GM21619 (cell line): ENCODE measurements at regions not wholly inside any gene's neighbourhood (a gene's known extent, or its start where the extent isn't known, plus 50 kb on each side); places are given as distances from the start of the nearest gene placed in this dataset.
A peak's percentile ranks its signal among the peaks of the same experiment; 100 is the strongest.

Experiments
- ATAC-seq: cut with Tn5 transposase; IDR thresholded peaks from one replicate; pipeline ENCODE4 v1.9.1; 2021; ENCODE audit not compliant: unreplicated experiment

DNA sequence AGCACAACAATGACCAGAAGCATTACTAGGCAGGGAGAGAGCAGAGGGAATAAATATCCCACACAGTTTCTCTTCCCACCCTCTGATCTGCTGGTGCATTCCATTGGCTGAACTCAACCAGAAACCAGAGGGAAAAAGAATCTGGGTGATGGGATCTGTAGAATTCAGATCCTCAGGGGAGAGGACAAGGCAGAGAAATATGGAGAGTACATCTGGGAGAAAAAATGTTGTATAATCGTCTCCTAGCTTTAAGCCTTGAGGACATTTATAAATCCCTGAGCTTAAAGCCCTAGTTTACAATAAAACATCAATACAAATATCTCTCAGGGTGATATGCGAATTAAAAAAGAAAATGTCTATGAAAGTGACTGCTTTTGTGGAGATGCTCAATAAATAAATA lies 368.1 kb upstream of the MAD2L1 start:
- ATAC-seq: no peak

GRCh38 chr4:120432301-120432860 lies 365.7 kb upstream of the MAD2L1 start:
- ATAC-seq: no peak

DNA sequence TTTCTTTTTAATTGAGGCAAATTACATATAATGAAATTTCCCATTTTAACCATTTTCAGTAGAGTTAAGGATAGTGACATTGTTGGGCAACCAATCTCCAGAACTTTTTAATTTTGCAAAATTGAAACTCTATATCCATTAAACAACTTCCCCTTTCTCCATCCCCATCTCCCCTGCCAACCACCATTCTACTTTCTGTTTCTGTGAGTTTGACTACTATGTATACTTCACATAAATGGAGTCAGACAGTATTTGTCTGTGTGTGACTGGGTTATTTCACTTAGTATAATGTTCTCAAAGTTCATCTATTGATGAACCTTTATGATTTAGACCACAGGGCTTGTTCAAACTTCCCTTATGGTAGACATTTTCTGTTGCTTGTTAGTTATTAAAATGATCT lies 364.5 kb upstream of the MAD2L1 start:
- ATAC-seq: no peak

DNA sequence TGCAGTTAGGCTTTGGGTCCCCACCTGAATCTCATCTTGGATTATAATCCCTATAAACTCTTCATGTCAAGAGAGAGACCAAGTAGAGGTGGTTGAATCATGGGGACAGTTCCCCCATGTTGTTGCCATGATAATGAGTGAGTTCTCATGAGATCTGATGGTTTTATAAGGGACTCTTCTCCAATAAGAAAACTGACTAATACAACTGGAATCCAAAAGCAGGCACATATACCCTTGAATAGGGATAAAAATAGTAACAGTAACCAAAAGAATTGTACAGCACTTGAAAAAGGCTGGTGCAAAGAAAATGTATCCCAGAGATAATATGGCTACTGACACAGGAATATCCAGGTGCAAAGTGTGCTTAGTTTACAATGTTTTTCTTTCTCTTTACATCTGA lies 351.5 kb upstream of the MAD2L1 start:
- no peak for ATAC-seq

- ATAC-seq: no peak
Observed at GRCh38 chr4:120415896-120416295, 349.2 kb upstream of the MAD2L1 start.

DNA sequence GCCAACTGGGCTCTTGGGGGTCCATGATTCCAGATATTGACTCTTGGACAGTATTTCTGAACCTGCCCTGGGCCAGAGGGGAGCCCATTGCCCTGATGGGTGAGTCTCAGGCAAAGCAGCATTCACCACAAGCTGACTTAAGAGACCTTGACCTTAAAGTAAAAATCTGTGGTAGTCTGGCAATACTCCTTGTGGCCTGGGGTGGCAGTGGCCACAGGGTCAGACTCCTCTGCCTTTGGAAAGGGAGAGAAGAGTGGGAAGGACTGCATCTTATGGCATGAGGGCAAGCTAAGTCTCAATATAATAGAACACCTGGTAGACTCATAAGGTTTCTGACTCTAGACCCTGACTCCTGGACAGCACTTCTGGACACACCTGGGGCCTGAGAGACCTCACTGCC lies 340.3 kb upstream of the MAD2L1 start:
- no peak for ATAC-seq

GRCh38 chr4:120403296-120403695 lies 336.6 kb upstream of the MAD2L1 start:
- ATAC-seq: no peak

- no peak for ATAC-seq
Observed at GRCh38 chr4:120400441-120400840, 333.8 kb upstream of the MAD2L1 start.

GRCh38 chr4:120399826-120400225 lies 333.2 kb upstream of the MAD2L1 start:
- ATAC-seq: no peak

- ATAC-seq: no peak
Observed at GRCh38 chr4:120395746-120396145, 329.1 kb upstream of the MAD2L1 start.

DNA sequence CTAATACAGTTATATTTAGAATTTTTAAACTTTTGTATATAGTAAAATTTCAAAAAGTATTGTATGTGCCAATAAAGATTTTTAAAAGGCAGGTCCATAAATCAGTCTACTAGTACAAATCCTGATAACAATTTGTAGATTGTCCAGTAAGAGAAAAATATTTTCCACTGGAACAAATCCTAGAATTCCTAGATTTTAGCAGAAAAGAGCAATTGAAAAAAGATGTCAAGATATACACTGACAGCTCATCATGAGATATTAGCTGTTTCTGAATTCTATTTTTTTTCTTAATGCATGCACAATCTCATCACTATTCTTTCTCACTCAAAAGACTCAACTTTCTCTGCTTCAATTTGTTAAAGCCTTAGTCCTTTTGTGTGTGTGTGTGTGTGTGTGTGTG lies 289.2 kb upstream of the MAD2L1 start:
- no peak for ATAC-seq

- no peak for ATAC-seq
Observed at GRCh38 chr4:120354381-120354780, 287.7 kb upstream of the MAD2L1 start.

GRCh38 chr4:120353235-120353634 lies 286.6 kb upstream of the MAD2L1 start:
- ATAC-seq: no peak

- ATAC-seq: no peak
Observed at GRCh38 chr4:120352739-120353138, 286.1 kb upstream of the MAD2L1 start.

- no peak for ATAC-seq
Observed at GRCh38 chr4:120348948-120349347, 282.3 kb upstream of the MAD2L1 start.

DNA sequence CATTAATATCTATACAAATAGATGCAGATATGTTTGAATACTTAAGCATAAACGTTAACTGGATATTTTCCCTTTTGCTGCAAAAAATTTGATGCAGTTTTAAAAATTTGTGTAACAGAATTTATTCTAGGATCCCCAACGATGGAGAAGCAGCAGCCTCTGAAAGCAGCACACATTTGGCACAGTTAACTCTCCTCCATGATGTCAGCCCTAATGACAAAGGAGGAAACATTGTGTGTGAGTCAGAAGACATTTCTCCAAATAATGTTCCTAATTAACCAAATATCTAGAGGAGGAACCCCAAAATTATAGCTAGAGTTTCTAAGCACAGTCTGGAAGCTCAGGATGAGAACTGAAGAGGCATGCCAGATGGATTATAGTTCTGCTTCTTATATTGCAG lies 281.9 kb upstream of the MAD2L1 start:
- no peak for ATAC-seq

DNA sequence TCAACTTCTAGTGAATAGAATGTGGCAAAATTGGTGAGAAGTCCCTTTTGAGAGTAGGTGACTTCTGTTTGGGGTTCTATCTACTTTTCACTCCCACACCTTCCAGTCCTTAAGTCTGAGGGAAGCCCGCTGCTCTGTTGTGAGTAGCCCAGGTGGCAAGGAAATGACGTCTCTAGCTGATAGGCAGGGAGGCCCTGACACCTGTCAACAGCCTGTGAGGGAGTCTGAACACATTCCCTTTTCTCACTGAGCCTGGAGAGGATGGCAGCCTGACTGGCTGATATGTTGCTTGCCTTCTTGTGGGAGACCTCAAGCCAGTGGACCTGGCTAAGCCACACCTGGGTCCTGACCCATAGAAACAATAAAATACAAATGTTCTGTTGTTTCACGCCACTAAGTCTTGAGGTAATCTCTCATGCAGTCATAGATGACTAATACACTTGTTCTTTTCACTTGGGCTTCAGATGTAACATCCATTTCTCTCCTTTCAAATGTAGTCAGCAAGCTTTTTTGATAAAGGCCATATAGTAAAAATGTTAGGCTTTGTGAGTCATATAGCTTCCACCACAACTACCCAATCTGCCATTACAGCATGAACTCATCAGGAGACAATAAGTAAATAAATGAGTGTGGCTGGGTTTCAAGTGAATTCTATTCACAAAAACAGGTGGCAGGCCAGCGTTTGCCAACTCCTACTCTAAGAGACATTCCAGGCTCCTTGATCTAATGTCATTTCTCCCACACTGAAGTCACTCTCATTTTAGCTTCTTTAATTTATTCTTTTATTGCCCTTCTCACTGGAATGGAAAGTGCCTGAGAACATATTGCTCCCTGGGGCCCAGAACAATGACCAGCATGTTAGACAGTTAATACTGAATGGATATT lies 265.1 kb upstream of the MAD2L1 start:
- peak; percentile 66 for ATAC-seq

GRCh38 chr4:120329386-120329785 lies 262.7 kb upstream of the MAD2L1 start:
- no peak for ATAC-seq

DNA sequence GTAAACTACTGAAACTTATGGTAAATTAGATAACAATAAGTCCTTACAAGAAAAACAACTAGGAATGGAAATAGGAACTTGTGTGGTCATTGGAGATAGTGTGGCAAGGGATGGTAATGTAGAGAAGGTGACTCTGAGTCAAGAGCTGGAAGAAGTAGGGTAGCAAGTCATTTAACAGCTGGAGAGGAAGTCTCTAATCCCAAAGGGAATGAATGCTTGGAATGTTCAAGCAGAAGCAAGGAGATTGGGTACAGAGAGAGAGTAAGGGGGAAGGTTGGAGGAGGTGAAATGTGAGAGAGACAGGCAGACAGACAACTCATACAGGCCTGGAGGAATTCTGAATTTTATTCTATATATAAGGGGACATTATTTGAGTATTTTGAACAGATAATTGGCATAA lies 260.6 kb upstream of the MAD2L1 start:
- no peak for ATAC-seq

- ATAC-seq: no peak
Observed at GRCh38 chr4:120319046-120319767, 252.6 kb upstream of the MAD2L1 start.

DNA sequence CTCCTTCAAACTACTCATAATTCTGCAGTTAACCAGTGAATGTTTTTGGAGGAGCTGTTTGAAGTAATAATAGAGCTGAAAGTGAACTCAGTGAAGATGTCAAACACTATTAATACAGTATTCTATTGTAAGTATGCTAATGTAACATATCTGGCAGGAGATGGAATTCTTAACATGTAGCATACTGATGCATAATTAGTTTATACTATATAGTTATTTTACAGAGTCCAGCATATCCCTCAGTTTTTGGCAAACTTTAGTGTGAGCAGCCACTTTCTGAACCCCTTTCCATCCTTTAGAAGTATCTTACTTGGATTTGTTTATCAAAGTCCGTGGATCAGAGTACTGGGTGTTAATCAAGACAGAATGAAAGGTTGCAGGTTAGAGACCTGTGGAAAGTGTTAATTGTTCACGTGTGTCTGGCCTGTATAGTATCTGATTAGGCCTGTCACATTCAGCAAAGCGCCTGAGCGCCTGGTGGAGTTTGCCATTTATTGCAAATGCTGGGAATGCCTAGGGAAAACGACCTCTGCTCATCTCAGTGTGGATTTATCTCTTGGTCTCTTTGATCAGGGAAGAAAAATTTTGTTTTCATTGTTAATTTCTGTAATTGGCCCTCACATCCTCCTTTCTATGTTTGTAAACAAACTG lies 251.7 kb upstream of the MAD2L1 start:
- no peak for ATAC-seq

GRCh38 chr4:120317713-120318112 lies 251.1 kb upstream of the MAD2L1 start:
- no peak for ATAC-seq
